ENCODE measurements at regions not wholly inside any gene's neighbourhood (a gene's known extent, or its start where the extent isn't known, plus 50 kb on each side); places are given as distances from the start of the nearest gene placed in this dataset.
"Not testable (repeated sequence)": the region's sequence is repeated elsewhere in the genome, so short reads cannot be mapped to it uniquely, and the experiment has no call there.

DNA sequence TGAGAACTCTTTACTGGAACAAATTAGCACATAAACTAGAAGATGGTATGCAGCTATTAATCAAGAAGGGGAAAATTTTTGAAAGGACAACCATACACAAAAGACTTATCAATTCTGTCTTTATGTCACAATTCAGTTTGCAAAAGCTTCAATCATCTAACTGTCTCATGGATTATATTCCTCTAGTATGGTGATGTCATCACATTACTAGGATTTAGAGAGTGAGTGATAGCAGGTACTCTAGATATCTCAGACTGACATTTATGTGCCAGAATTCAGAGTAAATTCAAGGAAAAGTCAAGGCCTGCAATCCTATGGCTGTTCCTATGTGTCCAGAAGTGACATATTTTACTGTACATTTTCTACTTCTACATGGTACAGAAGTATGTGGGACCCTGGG is 318.9 kb upstream of the GRAMD2B start:
- DNase-seq: no peak

DNA sequence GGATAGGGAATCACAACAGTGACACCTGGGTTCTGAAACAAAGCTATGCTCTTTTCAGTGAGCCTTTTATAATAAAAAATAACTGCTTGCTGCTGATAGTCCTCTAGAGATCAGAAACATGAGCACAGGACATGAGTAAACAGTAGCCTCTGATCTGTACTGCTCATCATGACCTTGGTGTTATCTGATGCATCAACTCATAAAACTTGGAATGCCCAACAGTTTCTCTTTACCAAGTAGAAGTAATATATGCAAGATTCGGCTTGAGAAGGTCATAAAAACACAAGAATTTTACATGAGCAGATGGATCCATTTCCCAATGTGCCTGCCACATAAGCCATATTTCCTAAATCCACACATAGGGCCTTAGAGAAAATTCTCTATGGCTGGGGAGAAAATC is 318.3 kb upstream of the GRAMD2B start:
- no peak for DNase-seq

DNA sequence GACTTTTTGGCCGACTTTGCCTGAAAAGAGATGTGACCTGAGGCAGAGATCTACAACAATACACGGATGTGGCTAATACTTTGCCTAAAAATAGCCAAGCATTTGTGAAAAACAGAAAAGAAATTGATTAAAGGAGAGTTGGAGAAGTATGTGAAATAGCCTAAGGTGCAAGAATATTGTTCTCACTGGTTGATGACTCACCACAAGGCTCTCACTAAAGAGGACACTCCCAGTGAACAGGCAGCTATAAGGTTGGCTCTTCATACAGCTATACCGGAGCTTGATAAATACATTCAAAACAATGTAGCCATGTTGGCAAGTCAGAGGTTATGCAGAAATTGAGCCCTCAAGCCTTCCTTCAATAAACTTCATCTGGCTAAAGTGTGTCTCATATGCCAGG is 317.2 kb upstream of the GRAMD2B start:
- DNase-seq: no peak

DNA sequence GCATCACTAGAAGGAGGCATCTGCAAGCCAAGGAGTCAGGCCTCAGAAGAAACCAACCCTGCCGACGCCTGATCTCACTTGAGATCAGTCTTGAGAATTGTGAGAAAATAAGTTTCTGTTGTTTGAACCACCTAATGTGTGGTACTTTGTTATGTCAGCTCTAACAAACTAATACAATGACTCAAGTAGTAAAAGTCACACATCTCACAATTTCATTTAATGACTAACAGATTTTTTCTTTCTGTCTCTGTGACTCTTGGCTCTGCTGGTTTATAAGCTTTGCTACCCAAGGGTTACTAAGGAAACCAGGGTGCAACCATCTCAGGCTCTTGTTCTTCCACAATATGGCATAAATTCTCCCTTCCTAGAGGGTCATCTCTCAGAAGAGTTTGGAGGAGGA is 315.8 kb upstream of the GRAMD2B start:
- no peak for DNase-seq

DNA sequence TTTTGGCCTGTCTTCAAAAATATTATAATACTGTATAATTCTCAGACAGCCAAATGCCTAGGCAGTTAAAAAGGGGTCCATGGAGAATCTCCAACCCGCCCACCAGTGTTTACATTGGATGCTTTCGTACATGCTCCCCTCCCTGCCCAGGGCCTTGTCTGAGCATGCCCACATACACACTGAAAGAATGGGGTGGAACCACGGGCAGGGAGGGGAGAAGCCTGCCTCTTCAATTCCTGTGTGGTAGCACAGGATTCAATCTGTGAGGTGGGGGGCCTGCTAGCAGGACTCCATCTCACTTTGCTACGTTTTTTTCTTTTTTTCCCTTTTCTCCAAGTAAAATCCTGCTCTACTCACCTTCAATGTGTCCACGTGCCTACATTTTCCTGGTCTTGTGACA is 314.7 kb upstream of the GRAMD2B start:
- no peak for DNase-seq

DNA sequence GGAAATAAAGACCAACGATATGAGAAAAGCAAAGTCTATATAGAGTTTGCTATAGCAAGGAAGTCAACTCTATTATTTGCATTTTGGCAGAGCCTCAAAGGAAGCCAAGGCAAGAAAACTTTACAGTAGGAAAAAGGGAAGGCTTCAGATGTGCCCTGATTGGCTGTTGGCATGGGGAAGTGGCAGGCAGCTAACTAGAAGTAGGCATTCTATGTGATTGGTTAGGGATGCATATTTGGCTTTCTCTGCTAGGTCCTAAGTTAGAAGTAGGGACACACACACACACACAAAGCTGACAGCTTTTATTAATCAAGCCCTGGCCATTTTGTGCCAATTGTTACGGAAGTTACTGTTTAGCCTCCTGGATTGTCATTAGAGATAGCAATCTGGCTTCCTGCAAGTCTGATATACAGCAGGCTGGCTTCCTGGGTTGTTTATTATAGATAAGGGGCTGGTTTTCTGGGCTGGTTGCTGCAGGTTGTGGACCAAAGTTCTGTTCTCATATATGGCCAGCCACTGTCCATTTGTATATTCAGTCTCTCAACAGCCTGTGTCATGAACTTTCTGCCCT is 308.1 kb upstream of the GRAMD2B start:
- no peak for DNase-seq

DNA sequence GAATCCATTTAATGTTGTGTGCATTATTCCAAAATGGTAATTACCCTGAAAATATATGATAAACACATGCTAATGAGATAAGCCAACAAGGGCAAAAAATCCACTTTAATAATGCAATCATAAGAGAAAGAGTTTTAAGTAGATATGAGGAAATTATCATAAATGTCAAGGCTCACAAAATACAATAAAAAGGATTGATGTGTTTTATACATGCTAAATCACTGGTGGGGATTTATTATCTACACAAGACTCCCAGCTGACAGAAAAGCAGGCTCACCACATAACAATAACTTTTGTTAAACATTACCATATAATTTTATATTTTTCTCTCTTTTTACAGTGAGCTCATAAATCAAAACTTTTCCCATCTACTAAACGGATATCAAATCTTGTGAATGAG is 306.2 kb upstream of the GRAMD2B start:
- no peak for DNase-seq

DNA sequence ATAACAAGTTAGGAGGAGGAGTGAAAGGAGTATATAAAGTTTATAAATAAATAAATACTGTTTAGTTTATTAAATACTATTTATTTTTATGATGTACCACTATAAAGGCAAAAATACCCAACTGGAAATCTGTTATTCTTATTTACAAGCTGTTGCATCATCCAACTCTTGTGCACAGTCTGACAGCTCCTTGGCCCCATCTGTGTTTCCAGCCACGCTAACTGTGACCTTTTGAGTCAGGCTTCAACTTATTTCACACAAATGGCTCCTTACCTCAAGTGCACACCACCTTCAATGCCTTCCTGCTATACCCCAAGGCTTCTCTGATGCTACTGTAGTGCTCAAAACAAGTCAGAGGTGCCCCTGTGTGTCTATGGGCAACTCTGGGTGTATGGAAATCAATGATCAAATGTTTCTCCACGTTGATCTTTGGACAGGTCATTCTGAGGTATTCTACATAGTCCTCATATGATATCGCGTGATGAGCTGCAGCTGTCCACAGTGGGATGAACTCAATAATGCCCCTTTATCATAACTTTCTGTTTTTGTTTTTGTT is 303.2 kb upstream of the GRAMD2B start:
- DNase-seq: no peak

DNA sequence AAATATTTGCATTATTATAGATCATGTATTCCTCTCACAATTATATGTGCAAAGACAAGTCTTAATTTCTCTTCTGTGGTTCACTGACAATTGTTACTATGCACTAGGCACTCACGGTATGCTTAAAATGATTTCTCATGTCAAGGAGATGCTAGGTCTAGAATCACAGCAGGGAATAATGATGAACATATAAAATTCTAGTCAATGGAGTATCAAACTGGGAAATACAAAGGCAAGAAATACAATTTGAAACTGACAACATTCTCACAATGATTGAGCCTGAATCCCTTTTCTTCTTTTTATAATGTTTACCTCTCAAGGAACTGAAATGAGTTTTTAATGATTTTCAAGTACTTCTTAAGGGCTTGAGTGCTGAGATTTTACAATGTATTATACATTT is 302.3 kb upstream of the GRAMD2B start:
- no peak for DNase-seq

DNA sequence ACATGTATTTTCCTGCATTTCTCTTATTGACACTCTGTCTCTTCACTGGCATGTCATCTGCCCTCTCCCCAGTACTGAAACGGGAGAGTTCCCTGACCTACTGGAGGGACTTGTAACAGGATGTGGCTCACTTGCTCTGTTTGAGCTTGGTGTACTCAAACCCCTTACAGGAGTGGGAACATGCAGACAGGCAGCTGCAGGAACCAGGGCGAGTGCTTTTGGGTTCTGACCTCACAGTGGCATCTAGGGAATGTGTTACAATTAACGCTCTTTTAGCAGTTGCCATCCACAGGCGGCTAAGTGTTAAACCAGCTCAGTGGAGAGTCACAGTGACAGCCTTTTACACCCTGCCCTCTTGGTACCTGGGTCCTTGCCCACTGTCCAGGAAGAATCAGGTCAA is 300.3 kb upstream of the GRAMD2B start:
- DNase-seq: no peak

DNA sequence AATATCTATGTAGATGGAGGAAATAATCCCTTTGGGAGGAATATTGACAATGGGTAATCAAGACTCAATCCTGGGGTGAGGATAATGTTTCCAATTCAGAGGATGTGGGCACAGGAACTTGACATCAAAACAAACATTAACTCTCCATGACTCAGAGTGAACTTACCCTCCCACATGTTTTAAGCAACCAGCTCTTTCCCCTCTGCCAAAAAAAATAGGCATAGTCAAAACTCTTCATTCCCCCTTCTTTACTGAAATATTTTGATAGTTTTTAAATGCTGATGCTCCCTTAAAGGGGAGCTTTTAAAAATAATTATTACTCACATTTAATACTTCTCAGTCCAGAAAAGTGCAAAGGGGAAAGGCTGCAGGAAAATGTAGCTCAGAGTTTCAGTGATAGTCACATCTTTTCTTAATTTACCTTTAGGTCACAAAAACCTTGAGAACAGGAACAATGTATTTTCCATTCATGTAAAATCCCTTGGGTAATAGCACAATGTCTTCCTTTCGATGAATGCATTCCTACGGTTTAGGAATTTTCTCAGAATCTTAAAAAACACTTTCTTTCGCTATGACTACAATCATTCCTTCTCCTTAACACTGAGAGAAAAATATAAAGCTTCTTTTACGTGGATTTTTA is 298.4 kb upstream of the GRAMD2B start:
- DNase-seq: no peak

DNA sequence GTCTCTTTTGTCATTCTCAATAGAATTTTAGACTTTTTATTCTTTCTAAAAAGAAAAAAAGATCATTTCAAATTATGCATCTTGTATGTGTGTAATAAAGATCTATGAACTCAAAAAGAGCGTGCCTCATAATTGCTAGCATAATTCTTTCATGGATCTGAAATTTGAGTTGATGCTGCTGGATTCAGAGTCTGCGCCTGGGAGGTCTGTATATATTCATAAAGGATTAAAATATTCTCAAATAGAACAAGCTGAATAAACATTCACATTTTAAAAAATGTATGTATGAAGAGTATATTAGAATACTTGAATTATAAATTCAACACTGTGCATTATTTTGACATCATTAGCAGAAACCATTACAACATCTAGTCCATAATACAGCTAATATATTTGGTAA is 297.8 kb upstream of the GRAMD2B start:
- DNase-seq: no peak

DNA sequence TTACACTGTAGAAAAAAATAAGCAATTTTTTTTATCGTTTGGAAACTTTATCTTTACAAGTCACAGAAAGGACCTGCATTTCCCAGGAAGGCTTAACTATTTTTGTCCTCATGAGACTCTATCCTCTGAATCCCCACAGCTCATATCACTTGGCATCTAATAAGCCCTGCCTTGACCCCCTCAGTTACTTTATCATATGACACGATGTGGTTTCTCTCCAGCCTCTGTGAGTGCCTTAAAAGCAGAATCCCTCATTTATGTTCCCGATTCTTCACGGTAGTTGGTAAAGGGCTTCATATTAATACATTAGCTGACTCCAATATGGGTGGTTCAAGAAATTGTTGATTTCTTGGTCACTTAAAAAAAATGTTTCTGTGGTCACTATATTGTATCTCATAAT is 296.6 kb upstream of the GRAMD2B start:
- DNase-seq: no peak

DNA sequence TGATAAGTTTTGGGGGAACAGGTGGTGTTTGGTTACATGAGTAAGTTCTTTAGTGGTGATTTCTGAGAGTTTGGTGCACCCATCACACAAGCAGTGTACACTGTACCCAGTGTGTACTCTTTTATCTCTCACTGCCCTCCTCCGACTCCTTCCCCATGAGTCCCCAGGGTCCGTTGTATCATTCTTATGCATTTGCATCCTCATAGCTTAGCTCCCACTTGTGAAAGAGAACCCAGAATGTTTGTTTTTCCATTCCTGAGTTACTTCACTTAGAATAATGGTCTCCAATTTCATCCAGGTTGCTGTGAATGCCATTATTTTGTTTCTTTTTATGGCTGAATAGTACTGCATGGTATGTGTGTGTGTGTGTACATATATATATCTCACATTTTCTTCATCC is 295.8 kb upstream of the GRAMD2B start:
- not testable (repeated sequence) for DNase-seq

DNA sequence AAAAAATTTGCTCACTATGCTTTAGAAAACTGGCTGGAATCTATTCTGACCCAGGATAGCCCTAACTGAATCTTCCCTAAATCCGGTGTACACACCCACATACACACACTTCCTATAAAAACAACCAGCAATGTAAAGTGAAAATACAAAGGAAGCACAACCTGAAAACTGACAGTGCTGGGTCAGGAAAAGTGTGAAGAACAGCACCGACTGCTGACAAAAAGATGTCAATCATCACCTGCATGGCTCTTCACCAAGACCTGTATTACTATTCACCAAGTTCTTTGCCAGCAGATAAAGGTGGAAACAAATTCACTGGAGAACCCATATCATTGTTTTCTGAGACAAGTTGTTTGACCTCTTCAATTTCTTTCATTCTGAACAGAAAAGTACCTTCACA is 293.8 kb upstream of the GRAMD2B start:
- no peak for DNase-seq

DNA sequence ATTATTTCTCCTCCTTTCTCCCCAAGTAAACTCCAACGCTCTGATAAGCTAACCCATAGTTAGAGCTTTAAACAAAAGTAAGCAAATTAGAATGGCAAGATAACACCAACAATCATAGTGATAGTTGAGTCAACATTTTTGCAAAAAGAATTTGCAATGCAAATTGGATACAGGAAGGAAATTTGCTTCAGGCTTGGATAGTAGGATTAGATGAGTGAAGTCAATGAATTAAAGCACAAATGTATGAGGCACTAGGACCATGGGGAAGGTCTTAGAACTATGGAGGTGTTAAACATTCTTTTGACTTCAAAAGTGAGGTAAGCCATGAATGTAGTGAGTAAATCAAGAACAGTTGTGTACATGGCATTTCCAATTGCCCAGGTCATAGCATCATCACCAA is 289.8 kb upstream of the GRAMD2B start:
- no peak for DNase-seq

DNA sequence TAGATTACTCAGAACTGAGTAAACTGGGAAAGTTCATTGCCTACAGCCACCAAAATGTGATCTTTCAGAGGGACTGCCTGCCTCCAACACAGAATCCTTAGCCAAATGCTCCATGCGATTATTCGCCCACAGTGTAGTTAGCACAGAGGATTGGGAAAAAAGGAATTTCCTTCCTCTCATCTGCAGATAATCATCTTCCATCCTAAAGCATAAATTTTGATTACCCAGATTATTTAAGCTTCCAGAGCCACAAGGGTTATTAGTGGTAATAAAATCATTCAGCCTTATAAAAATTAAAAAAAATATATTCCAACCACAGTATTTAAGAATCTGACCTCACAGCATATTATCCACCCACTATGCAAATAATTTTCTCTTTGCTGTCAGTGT is 285.3 kb upstream of the GRAMD2B start:
- peak; percentile 27 for DNase-seq

DNA sequence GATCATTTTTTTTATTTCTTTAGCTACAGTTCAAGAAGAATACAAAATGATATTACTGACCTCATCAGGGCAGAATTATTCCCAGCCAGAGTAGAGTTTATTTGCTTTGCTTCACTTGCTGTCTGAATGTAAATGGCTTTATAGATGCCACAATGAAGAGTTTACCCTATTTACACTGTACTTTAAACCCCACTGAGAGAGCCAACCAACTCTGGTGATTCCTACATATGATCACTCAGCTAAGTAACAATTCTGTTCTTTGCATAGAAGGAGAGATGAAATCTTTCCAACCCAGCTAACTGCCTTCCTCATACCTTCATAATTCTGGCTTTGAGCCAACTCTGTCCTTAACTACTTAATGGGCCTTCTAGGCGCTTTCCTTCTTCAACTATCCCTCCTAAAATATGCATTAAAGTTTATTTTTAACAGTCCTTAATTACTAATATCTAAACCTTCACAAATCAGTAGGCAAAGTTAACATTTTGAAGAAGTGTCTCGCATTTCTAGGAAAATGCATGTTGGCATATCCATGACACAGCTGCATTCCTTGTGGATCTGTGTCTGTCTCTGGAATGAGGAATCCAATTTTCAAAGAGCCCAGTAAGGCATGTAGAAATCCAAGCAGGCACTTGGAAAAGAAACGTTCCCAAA is 284.8 kb upstream of the GRAMD2B start:
- peak; percentile 45 for DNase-seq

DNA sequence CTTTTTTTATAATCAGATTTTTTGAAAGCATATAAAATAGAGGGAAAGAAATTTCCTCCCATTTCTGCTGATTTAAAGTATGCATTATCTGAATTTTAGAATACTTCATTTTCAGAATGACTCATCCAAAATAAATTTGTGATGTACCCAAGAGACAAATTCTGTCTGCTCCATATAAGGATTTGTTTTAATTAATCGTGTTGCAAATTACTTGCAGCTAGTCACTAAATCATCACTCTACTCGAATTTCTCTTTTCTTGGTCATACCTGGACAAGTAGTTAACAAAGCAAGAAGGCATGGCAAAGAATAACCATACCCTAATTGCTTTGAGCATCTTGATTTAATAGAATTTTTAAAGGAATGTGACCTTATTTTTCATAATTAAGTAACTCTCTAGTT is 284.1 kb upstream of the GRAMD2B start:
- DNase-seq: no peak

DNA sequence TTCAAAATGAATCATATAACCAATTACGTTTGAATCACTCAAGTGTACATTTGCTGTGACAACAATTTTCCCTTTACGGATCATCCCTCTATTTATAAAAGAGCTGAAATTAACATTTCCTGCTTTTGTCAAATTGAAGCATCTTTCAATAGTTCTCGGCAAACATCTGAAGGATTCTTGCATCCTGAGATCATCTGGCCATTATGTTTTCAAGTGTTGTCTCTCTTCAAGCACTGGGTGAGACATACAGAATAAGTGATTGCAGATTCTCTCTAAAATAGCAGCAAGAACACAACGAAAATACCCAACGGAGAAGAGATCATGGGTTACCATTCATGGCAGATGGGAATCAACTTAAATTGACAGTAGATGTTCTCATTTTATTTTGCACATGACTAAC is 283.4 kb upstream of the GRAMD2B start:
- DNase-seq: peak; percentile 17

DNA sequence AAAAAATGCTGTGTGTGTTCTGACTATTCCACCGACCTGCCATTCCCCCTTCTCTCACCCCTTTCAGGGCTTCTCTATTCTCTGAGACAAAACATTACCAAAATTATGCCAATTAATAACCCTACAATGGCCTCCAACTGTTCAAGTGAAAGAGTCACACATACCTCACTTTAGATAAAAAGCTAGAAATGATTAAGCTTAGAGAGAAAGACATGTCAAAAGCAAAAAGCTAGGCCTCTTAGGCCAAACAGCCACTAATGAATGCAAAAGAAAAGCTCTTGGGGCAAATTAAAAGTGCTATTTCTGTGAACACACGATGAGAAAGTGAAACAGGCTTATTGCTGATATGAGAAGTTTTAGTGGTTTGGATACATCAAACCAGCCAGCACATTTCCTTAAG is 279.6 kb upstream of the GRAMD2B start:
- no peak for DNase-seq

DNA sequence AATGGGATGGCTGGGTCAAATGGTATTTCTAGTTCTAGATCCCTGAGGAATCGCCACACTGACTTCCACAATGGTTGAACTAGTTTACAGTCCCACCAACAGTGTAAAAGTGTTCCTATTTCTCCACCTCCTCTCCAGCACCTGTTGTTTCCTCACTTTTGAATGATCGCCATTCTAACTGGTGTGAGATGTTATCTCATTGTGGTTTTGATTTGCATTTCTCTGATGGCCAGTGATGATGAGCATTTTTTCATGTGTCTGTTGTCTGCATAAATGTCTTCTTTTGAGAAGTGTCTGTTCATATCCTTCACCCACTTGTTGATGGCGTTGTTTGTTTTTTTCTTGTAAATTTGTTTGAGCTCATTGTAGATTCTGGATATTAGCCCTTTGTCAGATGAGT is 272.9 kb upstream of the GRAMD2B start:
- not testable (repeated sequence) for DNase-seq

DNA sequence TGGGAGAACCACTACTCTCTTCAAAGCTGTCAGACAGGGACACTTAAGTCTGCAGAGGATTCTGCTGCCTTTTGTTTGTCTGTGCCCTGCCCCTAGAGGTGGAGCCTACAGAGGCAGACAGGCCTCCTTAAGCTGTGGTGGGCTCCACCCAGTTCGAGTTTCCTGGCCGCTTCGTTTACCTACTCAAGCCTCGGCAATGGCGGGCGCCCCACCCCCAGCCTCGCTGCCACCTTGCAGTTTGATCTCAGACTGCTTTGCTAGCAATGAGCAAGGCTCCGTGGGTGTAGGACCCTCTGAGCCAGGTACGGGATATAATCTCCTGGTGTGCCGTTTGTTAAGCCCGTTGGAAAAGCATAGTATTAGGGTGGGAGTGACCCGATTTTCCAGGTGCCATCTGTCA is 267.9 kb upstream of the GRAMD2B start:
- DNase-seq: not testable (repeated sequence)

DNA sequence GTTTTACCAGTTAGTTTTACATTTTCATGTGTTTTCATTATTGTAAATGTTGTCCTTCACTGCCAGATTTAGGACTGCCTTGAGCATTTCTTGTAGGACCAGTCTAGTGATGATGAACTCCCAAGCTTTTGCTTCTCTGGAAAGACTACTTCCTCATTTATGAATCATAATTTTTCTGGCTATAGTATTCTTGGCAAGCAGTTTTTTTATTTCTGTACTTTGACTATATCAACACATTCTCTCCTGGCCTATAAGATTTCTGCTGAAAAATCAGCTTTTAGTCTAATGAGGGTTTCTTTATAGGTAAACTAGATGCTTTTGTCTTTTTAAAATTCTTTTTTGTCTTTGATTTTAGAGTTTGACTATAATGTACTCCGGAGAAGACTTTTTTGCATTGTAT is 256.8 kb upstream of the GRAMD2B start:
- no peak for DNase-seq

Measured in left kidney (tissue), 1 donor.